GM23338 (cell line): ENCODE measurements at regions not wholly inside any gene's neighbourhood (a gene's known extent, or its start where the extent isn't known, plus 50 kb on each side); places are given as distances from the start of the nearest gene placed in this dataset.

Source experiments
- ATAC-seq: fragments of 200-7000 bp; cut with Tn5 transposase; 3 replicates; pipeline ENCODE4 v1.9.1; 2020
- DNase-seq: peaks from one replicate; pipeline ENCODE4 v3.0.0-alpha.2; 2015; ENCODE audit warnings: low spot score
- H2AFZ ChIP-seq: fragments of 200-600 bp; sonication (generic); 2 replicates; pipeline ENCODE4 v1.8.0; 2016; ENCODE audit warnings: antibody characterized with exemption, mild to moderate bottlenecking, moderate library complexity
- H3F3A ChIP-seq: fragments of 200-600 bp; sonication (generic); replicated peaks from 2 replicates; pipeline ENCODE4 v1.8.0; 2017; ENCODE audit warnings: antibody characterized with exemption, mixed run types, low read depth
- H3K27ac ChIP-seq: fragments of 200-600 bp; sonication (generic); 2 replicates; pipeline ENCODE4 v1.6.1; 2016; ENCODE audit warnings: low read depth
- H3K27me3 ChIP-seq: fragments of 200-600 bp; sonication (generic); 2 replicates; pipeline ENCODE4 v1.8.0; 2016; ENCODE audit warnings: mild to moderate bottlenecking, mixed run types, moderate library complexity; ENCODE audit not compliant: insufficient read depth
- H3K36me3 ChIP-seq: fragments of 200-600 bp; sonication (generic); 2 replicates; pipeline ENCODE4 v1.8.0; 2016; ENCODE audit warnings: mild to moderate bottlenecking; ENCODE audit not compliant: insufficient read depth
- H3K4me1 ChIP-seq: fragments of 200-600 bp; sonication (generic); 2 replicates; pipeline ENCODE4 v1.8.0; 2016; ENCODE audit warnings: mild to moderate bottlenecking, moderate library complexity; ENCODE audit not compliant: insufficient read depth
- H3K4me2 ChIP-seq: fragments of 200-600 bp; sonication (generic); 2 replicates; pipeline ENCODE4 v1.7.1; 2017; ENCODE audit warnings: mixed run types
- H3K4me3 ChIP-seq: fragments of 200-600 bp; sonication (generic); 2 replicates; pipeline ENCODE4 v1.6.1; 2016; ENCODE audit warnings: mixed run types
- H3K79me2 ChIP-seq: fragments of 200-600 bp; sonication (generic); replicated peaks from 2 replicates; pipeline ENCODE4 v1.8.0; 2017; ENCODE audit warnings: mild to moderate bottlenecking; ENCODE audit not compliant: insufficient read depth
- H3K9me2 ChIP-seq: fragments of 200-600 bp; sonication (generic); 2 replicates; pipeline ENCODE4 v1.8.0; 2017; ENCODE audit not compliant: insufficient read depth
- H4K20me1 ChIP-seq: fragments of 200-600 bp; sonication (generic); replicated peaks from 2 replicates; pipeline ENCODE4 v1.8.0; 2017; ENCODE audit warnings: mild to moderate bottlenecking; ENCODE audit not compliant: insufficient read depth
- H3K27ac Mint-ChIP-seq: 2 replicates; pipeline ENCODE4 v1.8.0; 2020; ENCODE audit warnings: inconsistent platforms, mild to moderate bottlenecking, moderate library complexity, mixed read lengths
- H3K27me3 Mint-ChIP-seq: 3 replicates; pipeline ENCODE4 v1.8.0; 2022; ENCODE audit warnings: low read depth, mild to moderate bottlenecking, moderate library complexity, mixed read lengths, inconsistent platforms; ENCODE audit not compliant: insufficient read depth, poor library complexity
- H3K36me3 Mint-ChIP-seq: 3 replicates; pipeline ENCODE4 v1.8.0; 2021; ENCODE audit warnings: low read depth, mild to moderate bottlenecking, inconsistent platforms, moderate library complexity, mixed read lengths
- H3K4me1 Mint-ChIP-seq: 3 replicates; pipeline ENCODE4 v1.8.0; 2020; ENCODE audit warnings: mild to moderate bottlenecking, inconsistent platforms, mixed read lengths
- H3K4me3 Mint-ChIP-seq: 3 replicates; pipeline ENCODE4 v1.8.0; 2021; ENCODE audit warnings: moderate library complexity, mild to moderate bottlenecking, inconsistent platforms, mixed read lengths
- H3K9me3 Mint-ChIP-seq: 3 replicates; pipeline ENCODE4 v1.8.0; 2020; ENCODE audit warnings: moderate library complexity, mild to moderate bottlenecking, inconsistent platforms, mixed read lengths
- CREB1 ChIP-seq: fragments of 250-450 bp; sonication (Bioruptor Pico); IDR thresholded peaks from 2 replicates; pipeline ENCODE4 v1.5.0; 2020; ENCODE audit warnings: low read depth, mild to moderate bottlenecking, moderate library complexity
- ETS1 ChIP-seq: IDR thresholded peaks from 2 replicates; pipeline ENCODE4 v1.6.1; 2016; ENCODE audit warnings: antibody characterized with exemption
- EZH2 ChIP-seq: fragments of 200-600 bp; sonication (generic); IDR thresholded peaks from one replicate; pipeline ENCODE4 v1.8.0; 2017; ENCODE audit warnings: antibody characterized with exemption, mild to moderate bottlenecking, low read depth; ENCODE audit not compliant: unreplicated experiment
- EZH2phosphoT487 ChIP-seq: fragments of 200-600 bp; sonication (generic); IDR thresholded peaks from one replicate; pipeline ENCODE4 v1.8.1; 2018; ENCODE audit warnings: antibody characterized with exemption; ENCODE audit not compliant: unreplicated experiment
- JUNB ChIP-seq: IDR thresholded peaks from one replicate; pipeline ENCODE4 v1.6.1; 2016; ENCODE audit warnings: antibody characterized with exemption; ENCODE audit not compliant: unreplicated experiment
- NANOG ChIP-seq: IDR thresholded peaks from 2 replicates; pipeline ENCODE4 v1.6.1; 2016; ENCODE audit warnings: antibody characterized with exemption, borderline replicate concordance
- POLR2AphosphoS5 ChIP-seq: IDR thresholded peaks from 2 replicates; pipeline ENCODE4 v1.6.1; 2016; ENCODE audit warnings: antibody characterized with exemption, low read depth
- STAT1 ChIP-seq: IDR thresholded peaks from one replicate; pipeline ENCODE4 v1.6.1; 2016; ENCODE audit warnings: antibody characterized with exemption; ENCODE audit not compliant: unreplicated experiment
- ZNF114 ChIP-seq: fragments of 250-450 bp; sonication (Bioruptor Pico); IDR thresholded peaks from 2 replicates; pipeline ENCODE4 v1.5.0; 2020; ENCODE audit warnings: mild to moderate bottlenecking, moderate library complexity
- ZNF331 ChIP-seq: fragments of 250-450 bp; sonication (Bioruptor Pico); IDR thresholded peaks from 2 replicates; pipeline ENCODE4 v1.5.0; 2020; ENCODE audit warnings: low read depth, mild to moderate bottlenecking, moderate library complexity
- ZNF462 ChIP-seq: fragments of 250-450 bp; sonication (Bioruptor Pico); IDR thresholded peaks from 2 replicates; pipeline ENCODE4 v1.5.0; 2020; ENCODE audit warnings: mild to moderate bottlenecking, moderate library complexity
- TF ChIP-seq, protein P1 (sequence below), 2 experiments: fragments of 200-600 bp in 1 of 2; sonication (generic) in 1 of 2; conservative IDR thresholded peaks; 2 replicates each; pipeline versions ENCODE4 v1.5.1 to v1.6.1; 2016 to 2017; ENCODE audit warnings: antibody characterized with exemption in 2 of 2, low read depth in 2 of 2, mild to moderate bottlenecking in 2 of 2, moderate library complexity in 1 of 2
- TF ChIP-seq, protein P2 (sequence below): IDR thresholded peaks from one replicate; pipeline ENCODE4 v1.6.1; 2018; ENCODE audit warnings: antibody characterized with exemption; ENCODE audit not compliant: unreplicated experiment

- Histone ChIP-seq H3K9me2 (peaks cover 10% of the 10 kb centered on the region; the same call in 1 of the 2 replicates), H3K79me2 (no peaks in the 10 kb centered on the region), H3F3A (no peaks in the 10 kb centered on the region), H3K36me3 (no peaks in the 10 kb centered on the region), H3K27ac (no peak overlapping the region), H2AFZ (no peak overlapping the region), H3K4me1 (no peaks in the 10 kb centered on the region), H4K20me1 (no peaks in the 10 kb centered on the region), H3K4me2 (no peak overlapping the region), H3K27me3 (no peaks in the 10 kb centered on the region), H3K4me3 (no peak overlapping the region)
- Mint-ChIP-seq H3K27ac (no peak overlapping the region), H3K4me3 (no peak overlapping the region), H3K9me3 (peaks cover 3% of the 10 kb centered on the region; the same call in 1 of the 3 replicates), H3K36me3 (peaks cover 3% of the 10 kb centered on the region; the same call in 2 of the 3 replicates), H3K4me1 (no peaks in the 10 kb centered on the region), H3K27me3 (no peaks in the 10 kb centered on the region)
- DNase-seq, result no peak
- no peak for ATAC-seq
- TF ChIP-seq EZH2phosphoT487, result no peak
- TF ChIP-seq EZH2, result no peak
- TF ChIP-seq ETS1, result no peak
- TF ChIP-seq JUNB, result no peak
- TF ChIP-seq ZNF114, result no peak
- TF ChIP-seq ZNF331 (CRISPR knock-in tag), result no peak
- no peak for TF ChIP-seq NANOG
- no peak for TF ChIP-seq ZNF462 (CRISPR knock-in tag)
- no peak for TF ChIP-seq STAT1
- TF ChIP-seq CREB1 (CRISPR knock-in tag), result no peak
- TF ChIP-seq, protein P1, sequence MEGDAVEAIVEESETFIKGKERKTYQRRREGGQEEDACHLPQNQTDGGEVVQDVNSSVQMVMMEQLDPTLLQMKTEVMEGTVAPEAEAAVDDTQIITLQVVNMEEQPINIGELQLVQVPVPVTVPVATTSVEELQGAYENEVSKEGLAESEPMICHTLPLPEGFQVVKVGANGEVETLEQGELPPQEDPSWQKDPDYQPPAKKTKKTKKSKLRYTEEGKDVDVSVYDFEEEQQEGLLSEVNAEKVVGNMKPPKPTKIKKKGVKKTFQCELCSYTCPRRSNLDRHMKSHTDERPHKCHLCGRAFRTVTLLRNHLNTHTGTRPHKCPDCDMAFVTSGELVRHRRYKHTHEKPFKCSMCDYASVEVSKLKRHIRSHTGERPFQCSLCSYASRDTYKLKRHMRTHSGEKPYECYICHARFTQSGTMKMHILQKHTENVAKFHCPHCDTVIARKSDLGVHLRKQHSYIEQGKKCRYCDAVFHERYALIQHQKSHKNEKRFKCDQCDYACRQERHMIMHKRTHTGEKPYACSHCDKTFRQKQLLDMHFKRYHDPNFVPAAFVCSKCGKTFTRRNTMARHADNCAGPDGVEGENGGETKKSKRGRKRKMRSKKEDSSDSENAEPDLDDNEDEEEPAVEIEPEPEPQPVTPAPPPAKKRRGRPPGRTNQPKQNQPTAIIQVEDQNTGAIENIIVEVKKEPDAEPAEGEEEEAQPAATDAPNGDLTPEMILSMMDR (conservative IDR thresholded peaks at IDR 0.05; ENCODE audit: low read depth in 2 of 2), result no peak
- TF ChIP-seq, protein P2, sequence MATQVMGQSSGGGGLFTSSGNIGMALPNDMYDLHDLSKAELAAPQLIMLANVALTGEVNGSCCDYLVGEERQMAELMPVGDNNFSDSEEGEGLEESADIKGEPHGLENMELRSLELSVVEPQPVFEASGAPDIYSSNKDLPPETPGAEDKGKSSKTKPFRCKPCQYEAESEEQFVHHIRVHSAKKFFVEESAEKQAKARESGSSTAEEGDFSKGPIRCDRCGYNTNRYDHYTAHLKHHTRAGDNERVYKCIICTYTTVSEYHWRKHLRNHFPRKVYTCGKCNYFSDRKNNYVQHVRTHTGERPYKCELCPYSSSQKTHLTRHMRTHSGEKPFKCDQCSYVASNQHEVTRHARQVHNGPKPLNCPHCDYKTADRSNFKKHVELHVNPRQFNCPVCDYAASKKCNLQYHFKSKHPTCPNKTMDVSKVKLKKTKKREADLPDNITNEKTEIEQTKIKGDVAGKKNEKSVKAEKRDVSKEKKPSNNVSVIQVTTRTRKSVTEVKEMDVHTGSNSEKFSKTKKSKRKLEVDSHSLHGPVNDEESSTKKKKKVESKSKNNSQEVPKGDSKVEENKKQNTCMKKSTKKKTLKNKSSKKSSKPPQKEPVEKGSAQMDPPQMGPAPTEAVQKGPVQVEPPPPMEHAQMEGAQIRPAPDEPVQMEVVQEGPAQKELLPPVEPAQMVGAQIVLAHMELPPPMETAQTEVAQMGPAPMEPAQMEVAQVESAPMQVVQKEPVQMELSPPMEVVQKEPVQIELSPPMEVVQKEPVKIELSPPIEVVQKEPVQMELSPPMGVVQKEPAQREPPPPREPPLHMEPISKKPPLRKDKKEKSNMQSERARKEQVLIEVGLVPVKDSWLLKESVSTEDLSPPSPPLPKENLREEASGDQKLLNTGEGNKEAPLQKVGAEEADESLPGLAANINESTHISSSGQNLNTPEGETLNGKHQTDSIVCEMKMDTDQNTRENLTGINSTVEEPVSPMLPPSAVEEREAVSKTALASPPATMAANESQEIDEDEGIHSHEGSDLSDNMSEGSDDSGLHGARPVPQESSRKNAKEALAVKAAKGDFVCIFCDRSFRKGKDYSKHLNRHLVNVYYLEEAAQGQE, result no peak
- no peak for TF ChIP-seq POLR2AphosphoS5
Observed at GRCh38 chr6:130537447-130537846, 171.6 kb downstream of the TMEM200A start.
